WTC11 (cell line): ENCODE measurements at regions not wholly inside any gene's neighbourhood (a gene's known extent, or its start where the extent isn't known, plus 50 kb on each side); places are given as distances from the start of the nearest gene placed in this dataset.

Source experiments
- ATAC-seq: fragments of 200-7000 bp; cut with Tn5 transposase; 2 replicates; pipeline ENCODE4 v1.10.0; 2021; ENCODE audit warnings: mild to moderate bottlenecking, moderate library complexity
- CTCF ChIA-PET: fragments of 300-600 bp; sonication (Branson Sonifier 250); formaldehyde crosslinking; loops from one replicate; lab custom pipeline; 2021; ENCODE audit warnings: antibody characterized with exemption; lab: Charles Lee
- POLR2A ChIA-PET: fragments of 350-600 bp; sonication (Branson Sonifier 250); formaldehyde crosslinking; loops from one replicate; lab custom pipeline; 2021; ENCODE audit warnings: antibody characterized with exemption; lab: Charles Lee
- DNase-seq: peaks from one replicate; pipeline ENCODE4 v3.0.0; 2021; ENCODE audit warnings: low spot score
- H3K27ac Mint-ChIP-seq: 2 replicates; pipeline ENCODE4 v1.8.0; 2021; ENCODE audit warnings: mixed read lengths
- H3K27me3 Mint-ChIP-seq: 2 replicates; pipeline ENCODE4 v1.8.0; 2021; ENCODE audit warnings: low read depth, mild to moderate bottlenecking, moderate library complexity, mixed read lengths
- H3K36me3 Mint-ChIP-seq: 2 replicates; pipeline ENCODE4 v1.8.0; 2021; ENCODE audit warnings: mixed read lengths
- H3K4me1 Mint-ChIP-seq: 2 replicates; pipeline ENCODE4 v1.8.0; 2022; ENCODE audit warnings: mixed read lengths
- H3K4me3 Mint-ChIP-seq: 2 replicates; pipeline ENCODE4 v1.8.0; 2021; ENCODE audit warnings: mild to moderate bottlenecking, moderate library complexity, mixed read lengths
- H3K9me3 Mint-ChIP-seq: 2 replicates; pipeline ENCODE4 v1.8.0; 2021; ENCODE audit warnings: mixed read lengths
- CREM ChIP-seq: sonication (generic); formaldehyde crosslinking; IDR thresholded peaks from 2 replicates; pipeline ENCODE4 v1.8.1; 2022; ENCODE audit warnings: mild to moderate bottlenecking, missing genetic modification reagents, moderate library complexity
- GABPB1 ChIP-seq: sonication (generic); formaldehyde crosslinking; IDR thresholded peaks from 2 replicates; pipeline ENCODE4 v1.8.1; 2023; ENCODE audit warnings: mild to moderate bottlenecking, missing genetic modification reagents
- JUN ChIP-seq: sonication (generic); formaldehyde crosslinking; IDR thresholded peaks from 2 replicates; pipeline ENCODE4 v1.8.0; 2023; ENCODE audit warnings: mild to moderate bottlenecking, missing genetic modification reagents
- TEAD1 ChIP-seq: sonication (generic); formaldehyde crosslinking; IDR thresholded peaks from 2 replicates; pipeline ENCODE4 v1.8.0; 2022; ENCODE audit warnings: mild to moderate bottlenecking, missing genetic modification reagents
- TP53 ChIP-seq: sonication (generic); formaldehyde crosslinking; IDR thresholded peaks from 2 replicates; pipeline ENCODE4 v1.8.1; 2023; ENCODE audit warnings: mild to moderate bottlenecking, missing genetic modification reagents
- ZNF121 ChIP-seq: sonication (generic); formaldehyde crosslinking; IDR thresholded peaks from 2 replicates; pipeline ENCODE4 v1.8.0; 2023; ENCODE audit warnings: missing genetic modification reagents
- ZNF317 ChIP-seq: sonication (generic); formaldehyde crosslinking; IDR thresholded peaks from 2 replicates; pipeline ENCODE4 v1.8.1; 2023; ENCODE audit warnings: low read depth, mild to moderate bottlenecking, moderate library complexity, missing genetic modification reagents, borderline replicate concordance
- ZNF671 ChIP-seq: fragments of 250-450 bp; sonication (Bioruptor Pico); IDR thresholded peaks from 2 replicates; pipeline ENCODE4 v1.8.0; 2021; ENCODE audit warnings: mild to moderate bottlenecking
- TF ChIP-seq, protein P1 (sequence below): sonication (generic); formaldehyde crosslinking; IDR thresholded peaks from 2 replicates; pipeline ENCODE4 v1.8.1; 2022; ENCODE audit warnings: mild to moderate bottlenecking, moderate library complexity, missing genetic modification reagents
- TF ChIP-seq, protein P2 (sequence below): sonication (generic); formaldehyde crosslinking; conservative IDR thresholded peaks from 2 replicates; pipeline ENCODE4 v1.8.1; 2022; ENCODE audit warnings: mild to moderate bottlenecking, missing genetic modification reagents
- TF ChIP-seq, protein P3 (sequence below): sonication (generic); formaldehyde crosslinking; IDR thresholded peaks from 2 replicates; pipeline ENCODE4 v1.8.1; 2022; ENCODE audit warnings: low read depth, mild to moderate bottlenecking, moderate library complexity, missing genetic modification reagents, borderline replicate concordance
- TF ChIP-seq, protein P4 (sequence below): sonication (generic); formaldehyde crosslinking; IDR thresholded peaks from 2 replicates; pipeline ENCODE4 v1.8.1; 2023; ENCODE audit warnings: mild to moderate bottlenecking, missing genetic modification reagents
- TF ChIP-seq, protein P5 (sequence below): sonication (generic); formaldehyde crosslinking; IDR thresholded peaks from 2 replicates; pipeline ENCODE4 v1.8.1; 2023; ENCODE audit warnings: mild to moderate bottlenecking, missing genetic modification reagents
- TF ChIP-seq, protein P6 (sequence below): sonication (generic); formaldehyde crosslinking; IDR thresholded peaks from 2 replicates; pipeline ENCODE4 v1.8.1; 2023; ENCODE audit warnings: mild to moderate bottlenecking, missing genetic modification reagents, moderate library complexity

DNA sequence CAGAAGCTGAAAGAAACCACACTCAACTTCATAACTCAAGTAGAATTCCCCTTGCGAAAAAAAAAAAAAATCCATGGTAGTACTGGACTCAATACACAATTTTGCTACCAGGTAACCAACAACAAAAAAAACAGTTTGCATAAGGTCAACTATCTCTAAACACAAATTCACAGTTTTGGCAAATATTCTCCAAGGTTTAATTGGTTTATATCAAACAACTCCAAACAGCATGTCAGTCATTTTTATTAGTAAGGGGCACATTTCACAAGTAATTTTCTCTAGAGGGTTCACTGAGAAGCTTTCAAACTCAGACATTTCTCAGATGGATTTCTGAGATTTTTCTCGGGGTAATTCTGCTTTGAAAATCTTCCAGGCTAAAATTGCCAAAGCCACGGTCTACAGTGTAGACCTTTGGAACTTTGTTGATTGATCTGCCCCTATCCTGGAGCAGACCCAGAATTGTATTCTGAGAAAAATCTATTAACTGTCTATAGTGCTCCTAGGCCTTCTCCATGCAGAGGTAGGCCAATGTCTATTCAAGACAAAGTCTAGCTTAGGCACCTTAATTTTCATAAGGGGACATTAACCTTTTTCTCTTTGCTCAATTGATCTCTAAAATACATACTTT, 73.7 kb upstream of the NFKB1 start:
- Mint-ChIP-seq H3K27ac (no peak overlapping the region), H3K4me1 (peaks cover 15% of the 10 kb centered on the region), H3K4me3 (no peak overlapping the region), H3K36me3 (peaks cover 5% of the 10 kb centered on the region; the same call in 1 of the 2 replicates), H3K27me3 (no peaks in the 10 kb centered on the region), H3K9me3 (peaks cover 10% of the 10 kb centered on the region)
- no peak for ATAC-seq
- DNase-seq = no peak
- ChIA-PET POLR2A (no interaction called here), CTCF (no interaction called here)
- no peak for TF ChIP-seq JUN
- TF ChIP-seq ZNF671 = no peak
- TF ChIP-seq ZNF317 (CRISPR knock-in tag) = no peak
- TF ChIP-seq GABPB1 (CRISPR knock-in tag) = no peak
- TF ChIP-seq, protein P1, sequence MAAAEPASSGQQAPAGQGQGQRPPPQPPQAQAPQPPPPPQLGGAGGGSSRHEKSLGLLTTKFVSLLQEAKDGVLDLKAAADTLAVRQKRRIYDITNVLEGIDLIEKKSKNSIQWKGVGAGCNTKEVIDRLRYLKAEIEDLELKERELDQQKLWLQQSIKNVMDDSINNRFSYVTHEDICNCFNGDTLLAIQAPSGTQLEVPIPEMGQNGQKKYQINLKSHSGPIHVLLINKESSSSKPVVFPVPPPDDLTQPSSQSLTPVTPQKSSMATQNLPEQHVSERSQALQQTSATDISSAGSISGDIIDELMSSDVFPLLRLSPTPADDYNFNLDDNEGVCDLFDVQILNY (CRISPR knock-in tag) = no peak
- TF ChIP-seq TP53 (CRISPR knock-in tag) = no peak
- TF ChIP-seq, protein P2, sequence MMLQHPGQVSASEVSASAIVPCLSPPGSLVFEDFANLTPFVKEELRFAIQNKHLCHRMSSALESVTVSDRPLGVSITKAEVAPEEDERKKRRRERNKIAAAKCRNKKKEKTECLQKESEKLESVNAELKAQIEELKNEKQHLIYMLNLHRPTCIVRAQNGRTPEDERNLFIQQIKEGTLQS (CRISPR knock-in tag) = no peak
- TF ChIP-seq, protein P3, sequence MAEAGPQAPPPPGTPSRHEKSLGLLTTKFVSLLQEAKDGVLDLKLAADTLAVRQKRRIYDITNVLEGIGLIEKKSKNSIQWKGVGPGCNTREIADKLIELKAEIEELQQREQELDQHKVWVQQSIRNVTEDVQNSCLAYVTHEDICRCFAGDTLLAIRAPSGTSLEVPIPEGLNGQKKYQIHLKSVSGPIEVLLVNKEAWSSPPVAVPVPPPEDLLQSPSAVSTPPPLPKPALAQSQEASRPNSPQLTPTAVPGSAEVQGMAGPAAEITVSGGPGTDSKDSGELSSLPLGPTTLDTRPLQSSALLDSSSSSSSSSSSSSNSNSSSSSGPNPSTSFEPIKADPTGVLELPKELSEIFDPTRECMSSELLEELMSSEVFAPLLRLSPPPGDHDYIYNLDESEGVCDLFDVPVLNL (CRISPR knock-in tag) = no peak
- TF ChIP-seq, protein P4, sequence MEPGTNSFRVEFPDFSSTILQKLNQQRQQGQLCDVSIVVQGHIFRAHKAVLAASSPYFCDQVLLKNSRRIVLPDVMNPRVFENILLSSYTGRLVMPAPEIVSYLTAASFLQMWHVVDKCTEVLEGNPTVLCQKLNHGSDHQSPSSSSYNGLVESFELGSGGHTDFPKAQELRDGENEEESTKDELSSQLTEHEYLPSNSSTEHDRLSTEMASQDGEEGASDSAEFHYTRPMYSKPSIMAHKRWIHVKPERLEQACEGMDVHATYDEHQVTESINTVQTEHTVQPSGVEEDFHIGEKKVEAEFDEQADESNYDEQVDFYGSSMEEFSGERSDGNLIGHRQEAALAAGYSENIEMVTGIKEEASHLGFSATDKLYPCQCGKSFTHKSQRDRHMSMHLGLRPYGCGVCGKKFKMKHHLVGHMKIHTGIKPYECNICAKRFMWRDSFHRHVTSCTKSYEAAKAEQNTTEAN (CRISPR knock-in tag) = no peak

DNA sequence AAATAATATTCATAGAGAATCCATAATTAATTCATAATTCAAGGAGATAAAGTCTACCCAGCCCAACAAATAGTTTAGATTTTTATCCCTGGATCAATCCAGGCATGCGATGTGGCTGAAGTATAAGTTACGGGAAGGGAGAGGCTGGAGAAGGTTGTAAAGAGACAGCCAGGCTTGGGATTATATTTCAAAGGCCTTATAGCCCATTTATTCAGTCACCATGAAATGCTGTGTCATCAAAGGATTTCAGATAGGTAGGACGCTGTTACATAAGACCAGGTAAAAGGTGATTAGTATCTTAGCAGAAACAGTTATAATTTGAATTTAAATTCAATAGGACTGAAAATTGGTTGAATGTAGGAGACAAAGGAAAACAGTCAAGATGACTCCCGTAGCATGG, 73.0 kb upstream of the NFKB1 start:
- H3K27ac Mint-ChIP-seq = no peak overlapping the region
- ChIA-PET POLR2A (no interaction called here), CTCF (no interaction called here)
- H3K36me3 Mint-ChIP-seq = peaks cover 1% of the 10 kb centered on the region; the same call in 1 of the 2 replicates
- TF ChIP-seq CREM = no peak
- TF ChIP-seq, protein P5, sequence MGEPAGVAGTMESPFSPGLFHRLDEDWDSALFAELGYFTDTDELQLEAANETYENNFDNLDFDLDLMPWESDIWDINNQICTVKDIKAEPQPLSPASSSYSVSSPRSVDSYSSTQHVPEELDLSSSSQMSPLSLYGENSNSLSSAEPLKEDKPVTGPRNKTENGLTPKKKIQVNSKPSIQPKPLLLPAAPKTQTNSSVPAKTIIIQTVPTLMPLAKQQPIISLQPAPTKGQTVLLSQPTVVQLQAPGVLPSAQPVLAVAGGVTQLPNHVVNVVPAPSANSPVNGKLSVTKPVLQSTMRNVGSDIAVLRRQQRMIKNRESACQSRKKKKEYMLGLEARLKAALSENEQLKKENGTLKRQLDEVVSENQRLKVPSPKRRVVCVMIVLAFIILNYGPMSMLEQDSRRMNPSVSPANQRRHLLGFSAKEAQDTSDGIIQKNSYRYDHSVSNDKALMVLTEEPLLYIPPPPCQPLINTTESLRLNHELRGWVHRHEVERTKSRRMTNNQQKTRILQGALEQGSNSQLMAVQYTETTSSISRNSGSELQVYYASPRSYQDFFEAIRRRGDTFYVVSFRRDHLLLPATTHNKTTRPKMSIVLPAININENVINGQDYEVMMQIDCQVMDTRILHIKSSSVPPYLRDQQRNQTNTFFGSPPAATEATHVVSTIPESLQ (CRISPR knock-in tag) = no peak
- no peak for TF ChIP-seq ZNF121 (CRISPR knock-in tag)
- TF ChIP-seq TEAD1 (CRISPR knock-in tag) = no peak
- H3K9me3 Mint-ChIP-seq = peaks cover 3% of the 10 kb centered on the region
- H3K4me3 Mint-ChIP-seq = no peak overlapping the region
- ATAC-seq (no peak), DNase-seq (no peak)
- H3K4me1 Mint-ChIP-seq = peaks cover 15% of the 10 kb centered on the region
- H3K27me3 Mint-ChIP-seq = no peaks in the 10 kb centered on the region

DNA sequence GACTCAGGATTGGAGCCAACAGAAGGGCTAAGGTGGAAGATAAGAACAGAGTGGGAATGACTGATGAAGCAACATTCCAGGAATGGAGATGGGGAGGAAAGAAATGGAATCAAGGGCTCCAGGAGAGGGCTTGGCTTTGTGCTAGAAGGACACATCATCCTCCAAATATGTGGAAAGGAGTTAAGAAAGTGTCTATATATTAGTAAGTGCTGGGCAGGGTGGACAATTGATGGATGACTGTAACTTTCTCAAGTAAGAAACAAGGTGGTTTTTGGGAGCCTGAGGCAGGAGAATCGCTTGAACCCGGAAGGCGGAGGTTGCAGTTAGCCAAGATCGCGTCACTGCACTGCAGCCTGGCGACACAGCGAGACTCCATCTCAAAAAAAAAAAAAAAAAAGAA, 71.6 kb upstream of the NFKB1 start:
- H3K27me3 Mint-ChIP-seq = no peaks in the 10 kb centered on the region
- CTCF ChIA-PET = interaction anchor here (0.6 to 2.2 kb wide), 4 partner anchors 16 to 130 kb away, joined by 3 to 34 read pairs (median 17); partner anchors contain the start of gene SLC39A8

More for the DNA sequence above, 71.6 kb upstream of the NFKB1 start:
- no peak for ATAC-seq
- Mint-ChIP-seq H3K36me3 (no peaks in the 10 kb centered on the region), H3K27ac (no peak overlapping the region), H3K4me3 (no peak overlapping the region), H3K4me1 (peaks cover 15% of the 10 kb centered on the region), H3K9me3 (peaks cover 3% of the 10 kb centered on the region)
- TF ChIP-seq, protein P6, sequence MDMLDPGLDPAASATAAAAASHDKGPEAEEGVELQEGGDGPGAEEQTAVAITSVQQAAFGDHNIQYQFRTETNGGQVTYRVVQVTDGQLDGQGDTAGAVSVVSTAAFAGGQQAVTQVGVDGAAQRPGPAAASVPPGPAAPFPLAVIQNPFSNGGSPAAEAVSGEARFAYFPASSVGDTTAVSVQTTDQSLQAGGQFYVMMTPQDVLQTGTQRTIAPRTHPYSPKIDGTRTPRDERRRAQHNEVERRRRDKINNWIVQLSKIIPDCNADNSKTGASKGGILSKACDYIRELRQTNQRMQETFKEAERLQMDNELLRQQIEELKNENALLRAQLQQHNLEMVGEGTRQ (CRISPR knock-in tag) = no peak
- POLR2A ChIA-PET = no interaction called here
- DNase-seq = no peak
